Lung microvascular endothelial cell (primary cell): ENCODE measurements at regions not wholly inside any gene's neighbourhood (a gene's known extent, or its start where the extent isn't known, plus 50 kb on each side); places are given as distances from the start of the nearest gene placed in this dataset.

ENCODE experiments used
- DNase-seq, 2 donors: peaks; one replicate each; pipeline versions ENCODE4 v3.0.0 to v3.0.0-alpha.2; 2010; ENCODE audit warnings: low read depth in 2 of 2

GRCh38 chr4:15226203-15226602, 201.6 kb upstream of the C1QTNF7 start:
- no peak for DNase-seq

- DNase-seq: peak; percentile 74 to 82
Measured at GRCh38 chr4:15231265-15232091, 196.4 kb upstream of the C1QTNF7 start.

- peak in 1 of 2 donors; percentile 45 for DNase-seq
Measured at GRCh38 chr4:15232366-15233263, 195.2 kb upstream of the C1QTNF7 start.

- DNase-seq: peak; percentile 22 to 39
Measured at GRCh38 chr4:15233264-15233597, 194.6 kb upstream of the C1QTNF7 start.

GRCh38 chr4:15233626-15234025, 194.2 kb upstream of the C1QTNF7 start:
- no peak for DNase-seq

DNA sequence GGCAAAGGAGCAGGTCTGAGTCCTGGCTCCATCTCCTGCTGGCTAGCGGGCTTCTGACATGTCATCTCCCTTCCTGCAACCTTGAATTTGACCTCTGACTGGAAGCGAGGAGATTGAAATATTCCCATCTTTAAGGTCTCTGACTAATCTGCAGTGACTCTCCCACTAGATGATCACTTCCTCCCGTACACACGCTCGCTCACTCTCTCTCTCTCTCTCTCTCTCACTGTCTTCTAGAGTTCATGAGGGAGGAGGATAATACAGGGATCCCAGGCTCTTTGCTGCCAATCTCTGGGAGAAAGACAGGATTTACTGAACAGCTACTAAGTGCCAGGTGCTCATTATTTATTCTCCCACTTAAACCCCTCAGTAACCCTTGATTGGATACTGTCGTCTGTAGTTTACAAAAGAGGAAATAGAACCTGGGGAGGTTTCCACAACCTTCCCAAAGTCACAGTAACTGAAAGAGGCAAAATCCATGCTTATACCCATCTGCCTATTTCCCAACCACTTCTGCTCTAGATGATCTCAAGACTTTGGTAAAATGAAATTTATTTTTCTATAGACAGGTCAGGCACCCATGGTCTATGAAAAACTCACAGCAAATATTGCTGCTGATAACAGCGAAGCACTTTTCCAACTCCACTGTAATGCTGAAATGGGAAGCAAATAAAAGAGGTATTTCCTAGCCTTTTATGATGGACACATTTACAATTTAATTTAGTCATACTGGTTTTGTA, 193.5 kb upstream of the C1QTNF7 start:
- peak in 1 of 2 donors; percentile 60 for DNase-seq

- peak in 1 of 2 donors; percentile 46 for DNase-seq
Measured at GRCh38 chr4:15234856-15235126, 193.0 kb upstream of the C1QTNF7 start.

- no peak for DNase-seq
Measured at GRCh38 chr4:15235135-15235534, 192.7 kb upstream of the C1QTNF7 start.

- DNase-seq: no peak
Measured at GRCh38 chr4:15237648-15238230, 190.1 kb upstream of the C1QTNF7 start.

GRCh38 chr4:15238720-15239119, 189.1 kb upstream of the C1QTNF7 start:
- peak; percentile 46 to 50 for DNase-seq

DNA sequence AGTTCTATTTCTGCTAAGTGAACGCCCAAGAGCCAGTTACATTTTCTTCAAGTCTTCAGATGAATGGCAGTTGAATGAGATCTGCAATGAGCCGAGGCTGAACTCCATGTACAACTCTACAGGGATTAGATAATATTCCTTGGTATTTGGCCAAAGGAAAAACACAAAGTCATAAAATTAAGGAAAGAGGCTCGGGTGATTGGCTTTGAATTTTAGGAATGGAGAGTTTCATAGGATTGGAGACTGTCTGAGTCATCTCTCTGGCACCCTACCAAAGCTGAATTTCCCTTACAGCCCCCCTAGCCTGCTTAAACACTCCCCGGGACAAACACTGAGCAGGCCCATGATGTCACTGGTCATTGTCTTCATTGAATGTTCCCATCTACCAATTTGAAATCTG, 188.0 kb upstream of the C1QTNF7 start:
- DNase-seq: no peak

- DNase-seq: no peak
Measured at GRCh38 chr4:15240764-15241163, 187.1 kb upstream of the C1QTNF7 start.

- DNase-seq: no peak
Measured at GRCh38 chr4:15242021-15242420, 185.8 kb upstream of the C1QTNF7 start.

DNA sequence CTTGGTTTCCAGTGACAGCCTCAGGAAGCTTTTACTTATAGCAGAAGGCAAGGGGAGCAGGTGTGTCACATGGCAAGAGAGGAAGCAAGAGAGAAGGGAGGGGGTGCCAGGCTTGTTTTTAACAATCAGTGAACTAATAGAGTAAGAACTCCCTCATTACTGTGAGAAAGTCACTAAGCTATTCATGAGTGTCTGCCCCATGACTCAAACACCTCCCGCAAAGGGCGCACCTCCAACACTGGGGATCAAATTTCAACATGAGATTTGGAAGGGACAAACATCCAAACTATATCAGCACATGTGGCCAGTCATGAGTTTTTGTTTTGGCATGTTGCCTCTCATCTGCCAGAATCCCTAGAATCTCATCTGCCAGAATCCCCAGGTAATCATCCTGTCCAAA, 183.5 kb upstream of the C1QTNF7 start:
- no peak for DNase-seq

- no peak for DNase-seq
Measured at GRCh38 chr4:15245006-15245530, 182.8 kb upstream of the C1QTNF7 start.

DNA sequence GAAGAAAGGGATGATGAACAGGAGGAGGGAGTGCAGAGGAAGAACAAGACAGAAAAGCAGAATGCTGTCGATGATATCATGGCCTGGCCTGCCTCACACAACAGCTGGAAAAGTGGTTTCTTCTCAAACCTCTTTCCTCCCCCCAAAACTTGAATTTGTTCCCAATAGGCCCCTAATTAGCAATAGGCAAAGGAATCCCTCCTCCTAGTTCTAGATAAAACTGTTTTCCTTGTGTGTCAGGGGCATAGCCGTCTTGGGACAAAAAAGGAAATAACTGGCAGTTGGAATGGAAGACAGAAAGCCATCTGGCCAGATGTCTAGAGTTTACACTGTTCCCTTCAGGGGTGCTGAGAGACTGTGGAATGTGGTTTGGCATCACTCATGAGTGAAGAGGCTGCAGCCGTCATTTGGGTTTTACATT, 177.8 kb upstream of the C1QTNF7 start:
- no peak for DNase-seq

GRCh38 chr4:15253349-15253748, 174.5 kb upstream of the C1QTNF7 start:
- DNase-seq: no peak

- DNase-seq: no peak
Measured at GRCh38 chr4:15254236-15254880, 173.5 kb upstream of the C1QTNF7 start.

- no peak for DNase-seq
Measured at GRCh38 chr4:15255537-15255936, 172.3 kb upstream of the C1QTNF7 start.

DNA sequence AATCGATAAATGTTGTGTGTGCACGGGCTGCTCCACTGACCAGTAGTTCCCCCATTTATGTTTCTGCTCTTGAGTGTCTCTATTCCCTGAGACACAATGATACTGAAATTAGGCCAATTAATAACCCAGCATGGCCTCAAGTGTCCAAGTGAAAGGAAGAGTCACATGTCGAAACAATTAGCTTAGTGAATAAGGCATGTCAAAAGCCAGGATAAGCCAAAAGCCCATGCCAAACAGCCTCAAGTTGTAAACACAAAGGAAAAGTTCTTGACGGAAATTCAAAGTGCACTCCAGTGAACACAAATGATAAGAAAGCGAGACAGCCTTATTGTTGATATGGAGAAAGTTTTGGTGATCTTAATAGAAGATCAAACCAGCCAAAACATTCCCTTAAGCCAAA, 167.1 kb upstream of the C1QTNF7 start:
- no peak for DNase-seq

- DNase-seq: no peak
Measured at GRCh38 chr4:15262396-15262795, 165.4 kb upstream of the C1QTNF7 start.
